ENCODE measurements at regions not wholly inside any gene's neighbourhood (a gene's known extent, or its start where the extent isn't known, plus 50 kb on each side); places are given as distances from the start of the nearest gene placed in this dataset.
"Not testable (repeated sequence)": the region's sequence is repeated elsewhere in the genome, so short reads cannot be mapped to it uniquely, and the experiment has no call there.

- not testable (repeated sequence) for TF ChIP-seq CTCF (IDR thresholded peaks at IDR 0.05); ZFX (IDR thresholded peaks at IDR 0.05; ENCODE audit: borderline replicate concordance)
Measured at GRCh38 chr2:91525587-91525986, 2834.1 kb downstream of the RPIA start.
